T-helper 1 cell treated with Interleukin-12 subunit alpha and Interleukin-12 subunit beta and Interleukin-4 antibody, amounts not matched to agents 30 μg/mL and 1 μg/mL, for 36 hours (primary cell): ENCODE measurements at regions not wholly inside any gene's neighbourhood (a gene's known extent, or its start where the extent isn't known, plus 50 kb on each side); places are given as distances from the start of the nearest gene placed in this dataset.
"Not testable (repeated sequence)": the region's sequence is repeated elsewhere in the genome, so short reads cannot be mapped to it uniquely, and the experiment has no call there.

Experiments used
- H3K27ac Mint-ChIP-seq: one replicate; pipeline ENCODE4 v1.8.0; 2021; ENCODE audit warnings: mild to moderate bottlenecking, mixed read lengths
- H3K27me3 Mint-ChIP-seq: one replicate; pipeline ENCODE4 v1.8.0; 2021; ENCODE audit warnings: low read depth, mixed read lengths
- H3K36me3 Mint-ChIP-seq: one replicate; pipeline ENCODE4 v1.8.0; 2021; ENCODE audit warnings: low read depth, mixed read lengths
- H3K4me1 Mint-ChIP-seq: one replicate; pipeline ENCODE4 v1.8.0; 2021; ENCODE audit warnings: low read depth, mixed read lengths
- H3K4me3 Mint-ChIP-seq: one replicate; pipeline ENCODE4 v1.8.0; 2021; ENCODE audit warnings: mild to moderate bottlenecking, moderate library complexity, mixed read lengths
- H3K9me3 Mint-ChIP-seq: one replicate; pipeline ENCODE4 v1.8.0; 2021; ENCODE audit warnings: mixed read lengths

- Mint-ChIP-seq H3K4me1 (no peaks in the 10 kb centered on the region), H3K27ac (no peak overlapping the region), H3K9me3 (no peaks in the 10 kb centered on the region), H3K27me3 (no peaks in the 10 kb centered on the region), H3K36me3 (no peaks in the 10 kb centered on the region), H3K4me3 (no peak overlapping the region)
Measured at GRCh38 chr5:42121401-42121800, 196.3 kb downstream of the FBXO4 start.

DNA sequence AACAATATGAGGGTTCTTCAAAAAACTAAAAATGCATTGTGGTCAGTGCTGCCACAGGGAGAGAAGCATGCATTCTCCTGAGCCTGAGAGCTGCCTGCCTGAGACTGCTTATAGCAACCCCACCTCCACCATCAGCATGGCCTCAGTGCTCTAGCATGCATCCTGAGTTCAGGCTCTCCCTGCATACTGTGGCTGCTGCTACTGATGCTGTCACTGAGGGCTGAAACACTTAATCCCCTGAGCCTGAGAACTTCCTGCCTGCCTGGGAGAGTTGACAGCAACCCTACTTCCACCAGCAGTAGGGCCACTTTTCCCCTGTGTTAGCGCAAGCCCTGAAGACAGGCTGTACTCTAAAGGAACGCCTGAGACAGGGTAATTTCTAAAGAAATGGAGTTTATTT is 206.0 kb downstream of the FBXO4 start:
- H3K36me3 Mint-ChIP-seq = no peaks in the 10 kb centered on the region
- H3K27ac Mint-ChIP-seq = no peak overlapping the region
- no peaks in the 10 kb centered on the region for H3K9me3 Mint-ChIP-seq
- no peaks in the 10 kb centered on the region for H3K4me1 Mint-ChIP-seq
- H3K27me3 Mint-ChIP-seq = no peaks in the 10 kb centered on the region
- no peak overlapping the region for H3K4me3 Mint-ChIP-seq

GRCh38 chr5:42143361-42143760 is 218.3 kb downstream of the FBXO4 start:
- Mint-ChIP-seq H3K27ac (no peak overlapping the region), H3K4me3 (no peak overlapping the region), H3K36me3 (no peaks in the 10 kb centered on the region), H3K9me3 (peaks cover 8% of the 10 kb centered on the region), H3K27me3 (no peaks in the 10 kb centered on the region), H3K4me1 (no peaks in the 10 kb centered on the region)

DNA sequence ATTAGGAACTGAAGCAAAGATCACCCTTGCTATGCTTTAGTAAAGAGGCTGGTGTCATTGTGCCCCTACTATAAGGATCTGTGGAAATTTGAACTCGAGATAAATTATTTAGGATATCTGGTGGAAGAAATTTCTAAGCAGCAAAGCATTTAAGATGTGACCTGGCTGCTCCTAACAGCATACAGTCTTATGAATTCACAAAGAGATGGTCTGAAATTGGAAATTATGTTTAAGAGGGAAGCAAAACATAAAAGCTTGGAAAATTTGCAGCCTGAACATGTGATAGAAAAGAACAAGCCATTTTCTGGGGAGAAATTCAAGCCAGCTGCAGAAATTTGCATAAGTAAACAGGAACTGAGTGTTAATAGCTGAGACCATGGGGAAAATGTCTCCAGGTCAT is 223.7 kb downstream of the FBXO4 start:
- no peaks in the 10 kb centered on the region for H3K27me3 Mint-ChIP-seq
- no peaks in the 10 kb centered on the region for H3K4me1 Mint-ChIP-seq
- H3K9me3 Mint-ChIP-seq = peaks cover 30% of the 10 kb centered on the region
- no peaks in the 10 kb centered on the region for H3K36me3 Mint-ChIP-seq
- no peak overlapping the region for H3K4me3 Mint-ChIP-seq
- no peak overlapping the region for H3K27ac Mint-ChIP-seq

GRCh38 chr5:42157215-42157614 is 232.1 kb downstream of the FBXO4 start:
- Mint-ChIP-seq H3K27me3 (no peaks in the 10 kb centered on the region), H3K4me3 (no peak overlapping the region), H3K4me1 (no peaks in the 10 kb centered on the region), H3K36me3 (no peaks in the 10 kb centered on the region), H3K27ac (no peak overlapping the region), H3K9me3 (no peaks in the 10 kb centered on the region)

DNA sequence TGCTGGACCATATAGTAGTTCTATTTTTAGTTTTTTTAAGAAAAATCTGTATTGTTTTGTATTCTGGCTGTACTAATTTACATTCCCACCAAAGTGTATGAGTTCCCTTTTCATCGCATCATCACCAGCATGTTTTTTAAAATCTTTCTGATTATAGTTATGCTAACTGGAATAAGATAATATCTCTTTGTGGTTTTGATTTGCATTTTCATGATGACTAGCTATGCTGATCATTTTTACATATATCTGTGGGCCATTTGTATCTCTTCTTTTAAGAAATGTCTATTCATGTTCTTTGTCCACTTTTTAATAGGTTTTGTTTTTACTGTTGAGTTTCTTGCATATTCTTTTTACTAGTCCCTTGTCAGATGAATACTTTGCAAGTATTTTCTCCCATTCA is 238.0 kb downstream of the FBXO4 start:
- H3K9me3 Mint-ChIP-seq = no peaks in the 10 kb centered on the region
- no peaks in the 10 kb centered on the region for H3K36me3 Mint-ChIP-seq
- H3K27me3 Mint-ChIP-seq = no peaks in the 10 kb centered on the region
- no peak overlapping the region for H3K4me3 Mint-ChIP-seq
- H3K27ac Mint-ChIP-seq = no peak overlapping the region
- no peaks in the 10 kb centered on the region for H3K4me1 Mint-ChIP-seq

GRCh38 chr5:42168091-42168670 is 243.1 kb downstream of the FBXO4 start:
- no peaks in the 10 kb centered on the region for H3K36me3 Mint-ChIP-seq
- H3K4me3 Mint-ChIP-seq = no peak overlapping the region
- H3K9me3 Mint-ChIP-seq = no peaks in the 10 kb centered on the region
- no peaks in the 10 kb centered on the region for H3K4me1 Mint-ChIP-seq
- no peak overlapping the region for H3K27ac Mint-ChIP-seq
- no peaks in the 10 kb centered on the region for H3K27me3 Mint-ChIP-seq

DNA sequence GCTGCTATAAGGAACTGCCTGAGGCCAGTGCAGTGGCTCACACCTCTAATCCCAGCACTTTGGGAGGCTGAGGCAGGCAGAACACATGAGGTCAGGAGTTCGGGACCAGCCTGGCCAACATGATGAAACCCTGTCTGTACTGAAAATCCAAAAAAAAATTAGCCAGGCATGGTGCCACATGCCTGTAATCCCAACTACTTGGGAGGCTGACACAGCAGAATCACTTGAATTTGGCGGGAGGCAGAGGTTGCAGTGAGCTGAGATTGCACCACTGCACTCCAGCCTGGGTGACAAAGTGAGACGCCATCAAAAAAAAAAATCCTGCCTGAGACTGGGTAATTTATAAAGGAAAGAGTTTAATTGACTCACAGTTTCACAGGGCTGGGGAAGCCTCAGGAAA is 247.1 kb upstream of the GHR start:
- H3K36me3 Mint-ChIP-seq, H3K4me1 Mint-ChIP-seq, H3K4me3 Mint-ChIP-seq, H3K27me3 Mint-ChIP-seq, H3K27ac Mint-ChIP-seq: not testable (repeated sequence)
- peaks cover 17% of the 10 kb centered on the region for H3K9me3 Mint-ChIP-seq

GRCh38 chr5:42179843-42180242 is 243.4 kb upstream of the GHR start:
- not testable (repeated sequence) for H3K27ac Mint-ChIP-seq, H3K4me3 Mint-ChIP-seq, H3K4me1 Mint-ChIP-seq, H3K27me3 Mint-ChIP-seq, H3K36me3 Mint-ChIP-seq
- H3K9me3 Mint-ChIP-seq = peaks cover 17% of the 10 kb centered on the region

DNA sequence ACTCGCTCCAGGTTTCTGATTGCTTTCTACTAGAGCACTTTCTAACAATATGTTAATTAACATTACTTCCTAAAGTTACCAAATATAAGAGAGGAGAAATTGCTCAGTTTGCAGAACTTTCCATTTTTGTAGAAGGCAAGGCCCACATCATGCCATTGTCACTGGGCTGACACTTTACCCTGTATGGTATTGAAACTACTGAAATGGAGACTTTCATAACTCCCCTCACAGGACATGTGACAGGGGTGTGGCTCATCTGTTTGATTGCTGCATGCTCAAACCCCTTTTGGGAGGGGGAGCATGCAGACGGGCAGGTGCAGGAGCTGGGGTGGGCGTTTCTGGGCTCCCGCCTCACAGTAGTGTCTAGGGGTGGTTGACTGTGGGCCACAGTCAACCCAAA is 206.3 kb upstream of the GHR start:
- Mint-ChIP-seq H3K9me3 (no peaks in the 10 kb centered on the region), H3K4me1 (no peaks in the 10 kb centered on the region), H3K27me3 (no peaks in the 10 kb centered on the region), H3K36me3 (no peaks in the 10 kb centered on the region), H3K27ac (no peak overlapping the region), H3K4me3 (no peak overlapping the region)

- no peak overlapping the region for H3K27ac Mint-ChIP-seq
- no peak overlapping the region for H3K4me3 Mint-ChIP-seq
- H3K4me1 Mint-ChIP-seq = no peaks in the 10 kb centered on the region
- no peaks in the 10 kb centered on the region for H3K27me3 Mint-ChIP-seq
- H3K36me3 Mint-ChIP-seq = no peaks in the 10 kb centered on the region
- H3K9me3 Mint-ChIP-seq = no peaks in the 10 kb centered on the region
Measured at GRCh38 chr5:42217791-42218190, 205.4 kb upstream of the GHR start.

- Mint-ChIP-seq H3K4me1 (no peaks in the 10 kb centered on the region), H3K27me3 (peaks cover 3% of the 10 kb centered on the region), H3K27ac (no peak overlapping the region), H3K9me3 (no peaks in the 10 kb centered on the region), H3K4me3 (no peak overlapping the region), H3K36me3 (no peaks in the 10 kb centered on the region)
Measured at GRCh38 chr5:42225009-42225408, 198.2 kb upstream of the GHR start.

GRCh38 chr5:42228279-42228678 is 195.0 kb upstream of the GHR start:
- Mint-ChIP-seq H3K4me1 (no peaks in the 10 kb centered on the region), H3K27ac (no peak overlapping the region), H3K9me3 (no peaks in the 10 kb centered on the region), H3K27me3 (peaks cover 3% of the 10 kb centered on the region), H3K4me3 (no peak overlapping the region), H3K36me3 (no peaks in the 10 kb centered on the region)

DNA sequence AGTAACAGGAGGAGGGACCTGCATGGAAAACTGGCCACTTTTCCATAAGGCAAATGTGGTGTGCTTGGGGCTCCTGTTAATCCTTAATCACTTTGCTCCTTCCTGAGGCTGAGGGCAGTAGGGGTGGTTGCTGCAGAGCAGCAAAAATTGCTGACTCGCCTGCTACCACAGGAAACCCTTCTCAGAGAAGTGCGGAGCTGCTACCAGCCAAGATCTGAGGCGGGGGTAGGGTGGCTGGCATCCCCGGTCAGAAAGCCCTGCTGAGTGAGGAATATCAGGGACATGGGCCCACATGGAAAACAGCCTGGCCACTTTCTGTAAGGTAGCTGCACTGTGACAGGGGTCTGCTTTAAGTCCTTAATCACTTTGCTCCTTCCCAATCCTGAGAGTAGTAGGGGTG is 192.4 kb upstream of the GHR start:
- Mint-ChIP-seq H3K27ac (no peak overlapping the region), H3K4me3 (no peak overlapping the region), H3K27me3 (no peaks in the 10 kb centered on the region), H3K36me3 (no peaks in the 10 kb centered on the region), H3K4me1 (no peaks in the 10 kb centered on the region), H3K9me3 (no peaks in the 10 kb centered on the region)

DNA sequence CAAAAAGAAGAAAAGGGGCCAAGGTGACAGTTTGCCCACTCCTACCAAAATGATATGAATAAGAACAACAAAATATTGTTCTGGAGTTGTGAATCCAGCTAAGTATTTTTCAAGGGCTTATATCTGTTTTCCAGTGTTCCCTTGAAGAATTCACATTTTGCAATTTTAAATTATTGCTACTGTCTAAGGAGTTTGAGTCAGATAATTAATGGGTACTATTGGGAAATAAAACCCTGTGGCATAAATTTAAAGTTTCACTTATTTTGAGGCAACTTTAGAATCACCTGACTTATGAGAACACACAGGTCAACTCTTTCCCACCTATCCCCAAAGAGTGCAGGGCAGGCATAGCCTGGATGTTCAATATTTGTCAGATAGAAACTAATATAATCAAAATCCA is 188.0 kb upstream of the GHR start:
- H3K36me3 Mint-ChIP-seq = no peaks in the 10 kb centered on the region
- H3K4me3 Mint-ChIP-seq = no peak overlapping the region
- no peaks in the 10 kb centered on the region for H3K4me1 Mint-ChIP-seq
- no peaks in the 10 kb centered on the region for H3K27me3 Mint-ChIP-seq
- H3K9me3 Mint-ChIP-seq = no peaks in the 10 kb centered on the region
- no peak overlapping the region for H3K27ac Mint-ChIP-seq

DNA sequence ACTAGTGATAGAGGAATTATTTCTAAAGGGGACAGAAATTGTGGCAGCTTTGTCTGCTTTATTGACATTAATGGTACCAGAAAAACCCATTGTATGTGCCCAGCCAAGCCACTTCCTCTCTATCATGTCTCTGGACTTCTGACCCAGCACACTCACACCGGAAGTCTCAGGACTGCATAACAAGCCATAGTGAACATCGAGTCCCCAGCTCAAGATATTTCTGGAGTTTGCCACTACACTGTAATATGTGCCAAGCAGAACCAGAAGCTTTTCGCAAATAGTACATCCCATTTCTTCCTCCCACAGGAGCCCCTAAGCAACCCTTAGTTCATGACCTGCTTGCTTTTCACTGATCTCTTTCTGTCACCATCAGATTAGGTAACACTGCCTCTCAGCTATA is 187.4 kb upstream of the GHR start:
- no peak overlapping the region for H3K27ac Mint-ChIP-seq
- H3K36me3 Mint-ChIP-seq = no peaks in the 10 kb centered on the region
- H3K9me3 Mint-ChIP-seq = no peaks in the 10 kb centered on the region
- no peaks in the 10 kb centered on the region for H3K27me3 Mint-ChIP-seq
- no peaks in the 10 kb centered on the region for H3K4me1 Mint-ChIP-seq
- no peak overlapping the region for H3K4me3 Mint-ChIP-seq
